GM18502 (cell line): ENCODE measurements at regions not wholly inside any gene's neighbourhood (a gene's known extent, or its start where the extent isn't known, plus 50 kb on each side); places are given as distances from the start of the nearest gene placed in this dataset.

Experiments used
- ATAC-seq: cut with Tn5 transposase; IDR thresholded peaks from one replicate; pipeline ENCODE4 v1.9.1; 2021; ENCODE audit warnings: mild to moderate bottlenecking; ENCODE audit not compliant: unreplicated experiment, poor library complexity

GRCh38 chr6:50213146-50213545 is 163.4 kb upstream of the DEFB112 start:
- no peak for ATAC-seq

- no peak for ATAC-seq
These were observed 165.2 kb upstream of the DEFB112 start for GRCh38 chr6:50214937-50215336.

- ATAC-seq: no peak
These were observed 168.1 kb upstream of the DEFB112 start for GRCh38 chr6:50217841-50218240.

GRCh38 chr6:50236164-50236563 is 186.4 kb upstream of the DEFB112 start:
- no peak for ATAC-seq

- ATAC-seq: no peak
These were observed 190.1 kb upstream of the DEFB112 start for GRCh38 chr6:50239853-50240252.

GRCh38 chr6:50240986-50241385 is 191.3 kb upstream of the DEFB112 start:
- no peak for ATAC-seq

- no peak for ATAC-seq
These were observed 199.8 kb upstream of the DEFB112 start for GRCh38 chr6:50249493-50249892.

- ATAC-seq: no peak
These were observed 207.6 kb upstream of the DEFB112 start for GRCh38 chr6:50257322-50257721.

GRCh38 chr6:50259903-50260302 is 210.2 kb upstream of the DEFB112 start:
- no peak for ATAC-seq

- no peak for ATAC-seq
These were observed 215.4 kb upstream of the DEFB112 start for GRCh38 chr6:50264995-50265571.

- ATAC-seq: no peak
These were observed 220.7 kb upstream of the DEFB112 start for GRCh38 chr6:50270415-50270814.

- ATAC-seq: no peak
These were observed 221.5 kb upstream of the DEFB112 start for GRCh38 chr6:50271266-50271665.

- ATAC-seq: no peak
These were observed 222.1 kb upstream of the DEFB112 start for GRCh38 chr6:50271817-50272216.

- ATAC-seq: no peak
These were observed 222.9 kb upstream of the DEFB112 start for GRCh38 chr6:50272611-50273010.

GRCh38 chr6:50276771-50277261 is 227.1 kb upstream of the DEFB112 start:
- no peak for ATAC-seq

GRCh38 chr6:50277774-50278173 is 228.0 kb upstream of the DEFB112 start:
- no peak for ATAC-seq

GRCh38 chr6:50278663-50279062 is 228.9 kb upstream of the DEFB112 start:
- ATAC-seq: no peak

GRCh38 chr6:50285735-50286134 is 236.0 kb upstream of the DEFB112 start:
- ATAC-seq: no peak

- no peak for ATAC-seq
These were observed 238.5 kb upstream of the DEFB112 start for GRCh38 chr6:50288241-50288640.

GRCh38 chr6:50288881-50289280 is 239.2 kb upstream of the DEFB112 start:
- no peak for ATAC-seq

- no peak for ATAC-seq
These were observed 239.6 kb upstream of the DEFB112 start for GRCh38 chr6:50289366-50289765.

- no peak for ATAC-seq
These were observed 251.6 kb upstream of the DEFB112 start for GRCh38 chr6:50301307-50301706.

- no peak for ATAC-seq
These were observed 255.9 kb upstream of the DEFB112 start for GRCh38 chr6:50305660-50306059.
